H9 (cell line): ENCODE measurements at regions not wholly inside any gene's neighbourhood (a gene's known extent, or its start where the extent isn't known, plus 50 kb on each side); places are given as distances from the start of the nearest gene placed in this dataset.

Experiments
- DNase-seq: peaks from one replicate; pipeline ENCODE4 v3.0.0-alpha.2; 2017
- H2AFZ ChIP-seq: one replicate; pipeline ENCODE4 v1.6.1; 2013; ENCODE audit warnings: mild to moderate bottlenecking, low read length, control low read depth, moderate library complexity
- H2AK5ac ChIP-seq: 2 replicates; pipeline ENCODE4 v1.6.1; 2013; ENCODE audit warnings: low read length, control low read depth, mixed read lengths; ENCODE audit not compliant: insufficient read length
- H2BK120ac ChIP-seq: one replicate; pipeline ENCODE4 v1.6.1; 2013; ENCODE audit warnings: low read depth, mild to moderate bottlenecking, low read length, control low read depth, inconsistent platforms; ENCODE audit not compliant: poor library complexity, severe bottlenecking
- H2BK12ac ChIP-seq: 2 replicates; pipeline ENCODE4 v1.6.1; 2013; ENCODE audit warnings: low read length, control low read depth, mixed read lengths, low read depth; ENCODE audit not compliant: insufficient read length
- H2BK15ac ChIP-seq: 2 replicates; pipeline ENCODE4 v1.6.1; 2013; ENCODE audit warnings: low read depth, low read length, control low read depth
- H2BK20ac ChIP-seq: one replicate; pipeline ENCODE4 v1.6.1; 2013; ENCODE audit warnings: low read depth, mild to moderate bottlenecking, low read length, control low read depth, inconsistent platforms; ENCODE audit not compliant: poor library complexity, severe bottlenecking
- H2BK5ac ChIP-seq: 2 replicates; pipeline ENCODE4 v1.6.1; 2013; ENCODE audit warnings: low read length, control low read depth, mixed read lengths; ENCODE audit not compliant: insufficient read length
- H3K14ac ChIP-seq: 2 replicates; pipeline ENCODE4 v1.6.1; 2013; ENCODE audit warnings: low read length, control low read depth; ENCODE audit not compliant: insufficient read depth
- H3K18ac ChIP-seq: 2 replicates; pipeline ENCODE4 v1.6.1; 2013; ENCODE audit warnings: low read depth, mild to moderate bottlenecking, mixed read lengths, low read length, control low read depth; ENCODE audit not compliant: insufficient read length
- H3K23ac ChIP-seq: 2 replicates; pipeline ENCODE4 v1.6.1; 2013; ENCODE audit warnings: low read length, control low read depth, mixed read lengths, low read depth; ENCODE audit not compliant: insufficient read length
- H3K23me2 ChIP-seq: 2 replicates; pipeline ENCODE4 v1.6.1; 2013; ENCODE audit warnings: low read depth, mild to moderate bottlenecking, mixed read lengths, low read length, control low read depth; ENCODE audit not compliant: insufficient read length, poor library complexity, severe bottlenecking
- H3K27ac ChIP-seq: 2 replicates; pipeline ENCODE4 v1.5.1; 2013; ENCODE audit warnings: low read length, control low read depth, mixed read lengths, low read depth; ENCODE audit not compliant: insufficient read length
- H3K27me3 ChIP-seq: 2 replicates; pipeline ENCODE4 v1.6.1; 2013; ENCODE audit warnings: low read length, control low read depth, inconsistent platforms; ENCODE audit not compliant: insufficient read depth
- H3K4ac ChIP-seq: 2 replicates; pipeline ENCODE4 v1.6.1; 2013; ENCODE audit warnings: low read depth, mild to moderate bottlenecking, control low read depth, inconsistent platforms, low read length, moderate library complexity
- H3K4me1 ChIP-seq: 2 replicates; pipeline ENCODE4 v1.6.1; 2013; ENCODE audit warnings: low read length, control low read depth, inconsistent platforms; ENCODE audit not compliant: insufficient read depth
- H3K4me2 ChIP-seq: 2 replicates; pipeline ENCODE4 v1.6.1; 2013; ENCODE audit warnings: low read length, control low read depth, mixed read lengths; ENCODE audit not compliant: insufficient read length, insufficient read depth
- H3K56ac ChIP-seq: 2 replicates; pipeline ENCODE4 v1.6.1; 2013; ENCODE audit warnings: low read depth, mild to moderate bottlenecking, mixed read lengths, low read length, control low read depth; ENCODE audit not compliant: insufficient read length
- H3K79me1 ChIP-seq: 2 replicates; pipeline ENCODE4 v1.6.1; 2013; ENCODE audit warnings: low read depth, mild to moderate bottlenecking, moderate library complexity, low read length, control low read depth, inconsistent platforms; ENCODE audit not compliant: insufficient read depth, poor library complexity, severe bottlenecking
- H3K79me2 ChIP-seq: 2 replicates; pipeline ENCODE4 v1.6.1; 2013; ENCODE audit warnings: low read length, control low read depth, inconsistent platforms; ENCODE audit not compliant: insufficient read depth
- H3K9ac ChIP-seq: 2 replicates; pipeline ENCODE4 v1.6.1; 2013; ENCODE audit warnings: low read length, control low read depth, mixed read lengths; ENCODE audit not compliant: insufficient read length; ENCODE audit errors: extremely low read depth
- H3K9me3 ChIP-seq: one replicate; pipeline ENCODE4 v1.6.1; 2013; ENCODE audit warnings: low read depth, low read length, inconsistent platforms; ENCODE audit not compliant: control insufficient read depth
- H3T11ph ChIP-seq: one replicate; pipeline ENCODE4 v1.6.1; 2013; ENCODE audit warnings: mild to moderate bottlenecking, low read length, control low read depth, inconsistent platforms
- H4K20me1 ChIP-seq: one replicate; pipeline ENCODE4 v1.6.1; 2013; ENCODE audit not compliant: control insufficient read depth, insufficient read length, insufficient read depth
- H4K5ac ChIP-seq: 2 replicates; pipeline ENCODE4 v1.6.1; 2013; ENCODE audit warnings: low read depth, mild to moderate bottlenecking, mixed read lengths, low read length, control low read depth; ENCODE audit not compliant: insufficient read length
- H4K8ac ChIP-seq: replicated peaks from 2 replicates; pipeline ENCODE4 v1.6.1; 2013; ENCODE audit warnings: low read length, control low read depth, mixed read lengths, low read depth; ENCODE audit not compliant: insufficient read length
- H4K91ac ChIP-seq: 2 replicates; pipeline ENCODE4 v1.6.1; 2013; ENCODE audit warnings: low read depth, mild to moderate bottlenecking, moderate library complexity, mixed read lengths, low read length, control low read depth; ENCODE audit not compliant: insufficient read length
- H3K27ac Mint-ChIP-seq, 3 experiments: 2 replicates in 2 of 3; 3 replicates in 1 of 3; pipeline ENCODE4 v1.8.0; 2020 to 2021; ENCODE audit warnings: mixed read lengths in 3 of 3, mild to moderate bottlenecking in 1 of 3, moderate library complexity in 1 of 3
- H3K27me3 Mint-ChIP-seq: 2 replicates; pipeline ENCODE4 v1.8.0; 2021; ENCODE audit warnings: low read depth, mild to moderate bottlenecking, moderate library complexity, mixed read lengths
- H3K36me3 Mint-ChIP-seq, 3 experiments: 2 replicates in 2 of 3; 3 replicates in 1 of 3; pipeline ENCODE4 v1.8.0; 2020 to 2021; ENCODE audit warnings: low read depth in 3 of 3, mixed read lengths in 3 of 3; ENCODE audit not compliant: insufficient read depth in 1 of 3
- H3K4me1 Mint-ChIP-seq, 2 experiments: 2 replicates each; pipeline ENCODE4 v1.8.0; 2020; ENCODE audit warnings: mixed read lengths in 2 of 2
- H3K4me3 Mint-ChIP-seq, 2 experiments: 2 replicates in 1 of 2; 3 replicates in 1 of 2; pipeline ENCODE4 v1.8.0; 2020 to 2021; ENCODE audit warnings: mild to moderate bottlenecking in 2 of 2, mixed read lengths in 2 of 2, moderate library complexity in 1 of 2
- H3K9me3 Mint-ChIP-seq, 2 experiments: 2 replicates in 1 of 2; 3 replicates in 1 of 2; pipeline ENCODE4 v1.8.0; 2020; ENCODE audit warnings: mild to moderate bottlenecking in 2 of 2, mixed read lengths in 2 of 2, moderate library complexity in 1 of 2
- CTCF ChIP-seq: fragments of 200-600 bp; sonication (generic); conservative IDR thresholded peaks from 3 replicates; pipeline ENCODE4 v1.8.0; 2021; ENCODE audit warnings: antibody characterized with exemption, mild to moderate bottlenecking
- WGBS: extraction: QIAGEN DNeasy Blood & Tissue Kit; methylation state at CpG from one replicate; pipeline ENCODE4 v1.1.7; 2013; ENCODE audit warnings: missing lambda C conversion rate, low lambda C conversion rate, mixed read lengths; ENCODE audit not compliant: insufficient read length; ENCODE audit errors: extremely low coverage; 5-methylcytosine and 5-hydroxymethylcytosine counted together

DNA sequence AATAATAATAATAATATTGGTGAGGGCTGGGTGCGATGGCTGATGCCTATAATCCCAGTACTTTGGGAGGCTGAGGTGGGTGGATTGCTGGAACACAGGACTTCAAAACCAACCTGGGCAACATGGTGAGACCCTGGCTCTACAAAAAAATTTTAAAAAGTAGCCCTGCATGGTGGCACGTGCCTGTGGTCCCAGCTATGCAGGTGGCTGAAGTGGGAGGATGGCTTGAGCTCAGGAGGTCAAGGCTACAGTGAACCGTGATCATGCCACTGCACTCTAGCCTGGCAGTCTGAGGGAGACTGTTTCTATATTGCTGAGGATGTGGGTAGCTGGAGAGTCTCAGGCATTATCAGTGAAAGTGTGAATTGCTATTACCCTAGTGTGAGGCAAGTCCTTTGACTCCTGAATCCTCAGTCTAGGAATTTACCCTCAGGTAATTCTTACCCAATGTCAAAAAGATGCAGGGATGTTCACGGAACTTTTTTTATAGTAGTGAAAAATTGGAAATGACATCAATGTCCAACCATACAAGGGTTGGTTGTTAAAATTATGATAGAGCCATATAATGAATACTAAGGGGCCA, 61.8 kb upstream of the RPL11 start:
- no peaks in the 10 kb centered on the region for H3K36me3 Mint-ChIP-seq
- Histone ChIP-seq H3K9ac (no peak overlapping the region), H3K27me3 (no peaks in the 10 kb centered on the region), H3K9me3 (no peaks in the 10 kb centered on the region), H3K79me2 (0 out of 2 replicates have a peak, but pooled peaks cover 2% of the 10 kb centered on the region), H4K91ac (no peak overlapping the region), H2BK20ac (no peak overlapping the region), H3K4me1 (peaks cover 2% of the 10 kb centered on the region; the same call in 1 of the 2 replicates), H3K56ac (no peak overlapping the region), H4K20me1 (no peaks in the 10 kb centered on the region), H3K79me1 (no peaks in the 10 kb centered on the region), H3K23ac (no peak overlapping the region), H3K4me2 (no peak overlapping the region), H2AK5ac (no peak overlapping the region), H2BK120ac (no peak overlapping the region), H2BK5ac (no peak overlapping the region), H2AFZ (no peak overlapping the region), H3K23me2 (no peaks in the 10 kb centered on the region), H2BK12ac (no peak overlapping the region), H3T11ph (no peak overlapping the region), H3K14ac (no peak overlapping the region), H4K5ac (no peak overlapping the region), H2BK15ac (no peak overlapping the region), H4K8ac (no peak overlapping the region), H3K27ac (no peak overlapping the region), H3K4ac (no peak overlapping the region), H3K18ac (no peak overlapping the region)
- peaks cover 15% of the 10 kb centered on the region for H3K27me3 Mint-ChIP-seq
- no peak for TF ChIP-seq CTCF
- WGBS = no CpG with 5 or more reads among the region's 4 CpGs
- no peak overlapping the region for H3K4me3 Mint-ChIP-seq
- no peak overlapping the region for H3K27ac Mint-ChIP-seq
- no peak for DNase-seq
- H3K4me1 Mint-ChIP-seq = peaks cover 21 to 23% of the 10 kb centered on the region in 2 experiments
- peaks cover 3 to 4% of the 10 kb centered on the region in 2 experiments; a peak in 4 of 5 replicates for H3K9me3 Mint-ChIP-seq
